PC-3 (cell line): ENCODE measurements at regions not wholly inside any gene's neighbourhood (a gene's known extent, or its start where the extent isn't known, plus 50 kb on each side); places are given as distances from the start of the nearest gene placed in this dataset.

ENCODE experiments used
- ATAC-seq: fragments of 200-7000 bp; cut with Tn5 transposase; 2 replicates; pipeline ENCODE4 v1.9.1; 2020; ENCODE audit warnings: mild to moderate bottlenecking, moderate library complexity
- BruUV-seq: library from RNA; stranded (reverse); fragments of 400-500 nt; replicated peaks from 2 replicates; lab custom pipeline; 2021; lab: Mats Ljungman, UMichigan
- CTCF ChIA-PET: fragments of 300-600 bp; sonication (Branson Sonifier 250); formaldehyde crosslinking; loops from one replicate; lab custom pipeline; 2022; ENCODE audit warnings: antibody characterized with exemption; lab: Charles Lee
- POLR2A ChIA-PET: fragments of 300-600 bp; sonication (Branson Sonifier 250); formaldehyde crosslinking; loops from one replicate; lab custom pipeline; 2022; ENCODE audit warnings: antibody characterized with exemption; ENCODE audit not compliant: unreplicated experiment; lab: Charles Lee
- DNase-seq: peaks from one replicate; pipeline ENCODE4 v3.0.0-alpha.2; 2015
- H2AFZ ChIP-seq: fragments of 300-600 bp; sonication (generic); 2 replicates; pipeline ENCODE4 v1.6.0; 2016; ENCODE audit warnings: antibody characterized with exemption, low read length
- H3F3A ChIP-seq: fragments of 300-600 bp; sonication (generic); one replicate; pipeline ENCODE4 v1.6.0; 2017; ENCODE audit warnings: antibody characterized with exemption, low read length, control low read depth, mild to moderate bottlenecking; ENCODE audit not compliant: unreplicated experiment
- H3K27ac ChIP-seq: fragments of 300-600 bp; sonication (generic); 2 replicates; pipeline ENCODE4 v1.5.1; 2016; ENCODE audit warnings: mild to moderate bottlenecking, low read length
- H3K27me3 ChIP-seq: fragments of 300-600 bp; sonication (generic); 2 replicates; pipeline ENCODE4 v1.6.1; 2016; ENCODE audit warnings: low read length, mixed read lengths
- H3K36me3 ChIP-seq: fragments of 300-600 bp; sonication (generic); 2 replicates; pipeline ENCODE4 v1.6.1; 2016; ENCODE audit warnings: low read depth, mixed run types, low read length, mixed read lengths
- H3K4me1 ChIP-seq: fragments of 300-600 bp; sonication (generic); 2 replicates; pipeline ENCODE4 v1.5.1; 2016; ENCODE audit warnings: low read length; ENCODE audit not compliant: insufficient read depth
- H3K4me2 ChIP-seq: fragments of 300-600 bp; sonication (generic); 2 replicates; pipeline ENCODE4 v1.6.0; 2016; ENCODE audit warnings: low read length
- H3K4me3 ChIP-seq: fragments of 300-600 bp; sonication (generic); 2 replicates; pipeline ENCODE4 v1.5.1; 2016; ENCODE audit warnings: mild to moderate bottlenecking, low read length, mixed read lengths
- H3K79me2 ChIP-seq: fragments of 300-600 bp; sonication (generic); 2 replicates; pipeline ENCODE4 v1.6.1; 2017; ENCODE audit warnings: low read length, mixed read lengths
- H3K9ac ChIP-seq: fragments of 300-600 bp; sonication (generic); 2 replicates; pipeline ENCODE4 v1.6.0; 2016; ENCODE audit warnings: mild to moderate bottlenecking, low read length
- H3K9me2 ChIP-seq: fragments of 300-600 bp; sonication (generic); replicated peaks from 2 replicates; pipeline ENCODE4 v1.6.1; 2016; ENCODE audit warnings: mixed run types, low read length, mixed read lengths
- H3K9me3 ChIP-seq: fragments of 300-600 bp; sonication (generic); 2 replicates; pipeline ENCODE4 v1.6.1; 2016; ENCODE audit warnings: low read length, mixed read lengths
- H4K20me1 ChIP-seq: fragments of 300-600 bp; sonication (generic); 2 replicates; pipeline ENCODE4 v1.6.1; 2016; ENCODE audit warnings: low read length, mixed read lengths
- EZH2 ChIP-seq: fragments of 300-600 bp; sonication (generic); IDR thresholded peaks from one replicate; pipeline ENCODE4 v1.6.1; 2017; ENCODE audit warnings: antibody characterized with exemption, mild to moderate bottlenecking, low read length; ENCODE audit not compliant: unreplicated experiment
- EZH2phosphoT487 ChIP-seq: fragments of 300-600 bp; sonication (generic); IDR thresholded peaks from 2 replicates; pipeline ENCODE4 v1.6.1; 2018; ENCODE audit warnings: mild to moderate bottlenecking, antibody characterized with exemption, low read length, borderline replicate concordance
- intact Hi-C: fragments of 100-400 bp; cut with micrococcal nuclease; formaldehyde crosslinking; loops from 2 replicates; pipeline ENCODE4 v1.9.0; 2023
- TF ChIP-seq, protein P1 (sequence below): fragments of 300-600 bp; sonication (generic); conservative IDR thresholded peaks from 2 replicates; pipeline ENCODE4 v1.5.1; 2017; ENCODE audit warnings: antibody characterized with exemption, low read depth, mild to moderate bottlenecking, low read length

DNA sequence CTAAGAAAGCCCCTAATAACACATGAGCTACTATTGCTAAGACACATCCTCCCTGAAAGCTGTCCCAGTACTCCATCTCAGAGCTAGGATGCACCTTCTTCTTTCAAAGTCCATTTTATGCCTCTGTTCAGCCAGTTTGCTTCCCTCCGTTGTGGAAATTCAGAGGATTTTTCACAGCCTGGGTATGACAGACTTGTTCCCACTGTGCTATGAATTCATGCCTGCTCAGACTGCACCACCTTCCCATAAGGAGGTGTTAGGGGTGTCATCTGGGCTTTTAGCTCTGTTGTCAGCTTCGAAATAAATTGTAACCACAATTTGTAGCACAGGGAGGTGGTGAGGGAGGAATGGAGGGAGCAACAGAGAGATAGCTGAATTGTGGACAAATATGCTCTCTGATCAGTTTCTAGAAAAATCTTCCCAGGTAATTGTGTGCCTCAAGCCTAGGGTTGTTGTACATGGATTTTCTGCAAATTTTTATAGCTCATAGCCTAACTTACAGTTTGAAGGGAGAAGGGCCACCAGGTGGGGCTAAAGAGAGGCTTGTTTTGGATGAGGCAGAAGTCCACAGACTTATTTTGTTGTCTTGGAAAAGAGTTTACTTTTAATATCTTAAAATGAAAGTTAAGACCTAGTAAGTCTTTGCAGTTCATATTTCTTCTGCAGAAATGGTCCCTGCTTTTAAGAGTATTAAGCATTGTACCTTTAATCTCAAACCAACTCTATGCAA, 462.0 kb downstream of the PDCD6IP start:
- H3K4me2 ChIP-seq: no peak overlapping the region
- intact Hi-C loops: loop anchor here (1.0 kb wide), 2 partner anchors 280 to 424 kb away; no protein-coding TSS in a partner anchor
- ATAC-seq: peak; percentile 76; the same call in 1 of the 2 replicates

DNA sequence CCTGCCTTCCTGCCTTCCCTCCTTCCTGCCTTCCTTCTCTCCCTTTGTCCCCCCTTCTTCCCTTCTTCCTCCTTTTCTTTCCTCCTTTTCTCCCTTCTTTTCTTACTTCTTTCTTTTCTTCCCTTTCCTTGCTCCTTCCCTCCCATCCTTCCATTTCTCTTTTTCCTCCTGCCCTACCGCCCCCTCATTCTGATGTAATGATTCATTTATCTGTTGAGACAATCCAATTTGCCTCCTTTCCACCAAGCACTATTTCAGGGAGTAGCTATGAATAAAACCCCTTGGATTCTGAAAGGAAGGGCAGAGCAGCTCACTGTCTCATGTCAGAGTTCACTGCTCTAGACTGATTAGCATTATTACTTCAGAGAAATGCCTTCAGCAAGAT, 462.6 kb downstream of the PDCD6IP start:
- POLR2A ChIA-PET: no interaction called here
- H3K27ac ChIP-seq: no peak overlapping the region
- no peak for DNase-seq

More for the DNA sequence above, 462.0 kb downstream of the PDCD6IP start:
- H4K20me1 ChIP-seq: no peaks in the 10 kb centered on the region
- H2AFZ ChIP-seq: no peak overlapping the region
- BruUV-seq: no TSS peak
- peak; percentile 62 for DNase-seq
- no peaks in the 10 kb centered on the region for H3K36me3 ChIP-seq
- TF ChIP-seq, protein P1, sequence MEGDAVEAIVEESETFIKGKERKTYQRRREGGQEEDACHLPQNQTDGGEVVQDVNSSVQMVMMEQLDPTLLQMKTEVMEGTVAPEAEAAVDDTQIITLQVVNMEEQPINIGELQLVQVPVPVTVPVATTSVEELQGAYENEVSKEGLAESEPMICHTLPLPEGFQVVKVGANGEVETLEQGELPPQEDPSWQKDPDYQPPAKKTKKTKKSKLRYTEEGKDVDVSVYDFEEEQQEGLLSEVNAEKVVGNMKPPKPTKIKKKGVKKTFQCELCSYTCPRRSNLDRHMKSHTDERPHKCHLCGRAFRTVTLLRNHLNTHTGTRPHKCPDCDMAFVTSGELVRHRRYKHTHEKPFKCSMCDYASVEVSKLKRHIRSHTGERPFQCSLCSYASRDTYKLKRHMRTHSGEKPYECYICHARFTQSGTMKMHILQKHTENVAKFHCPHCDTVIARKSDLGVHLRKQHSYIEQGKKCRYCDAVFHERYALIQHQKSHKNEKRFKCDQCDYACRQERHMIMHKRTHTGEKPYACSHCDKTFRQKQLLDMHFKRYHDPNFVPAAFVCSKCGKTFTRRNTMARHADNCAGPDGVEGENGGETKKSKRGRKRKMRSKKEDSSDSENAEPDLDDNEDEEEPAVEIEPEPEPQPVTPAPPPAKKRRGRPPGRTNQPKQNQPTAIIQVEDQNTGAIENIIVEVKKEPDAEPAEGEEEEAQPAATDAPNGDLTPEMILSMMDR: peak; percentile 74
- no peak for TF ChIP-seq EZH2phosphoT487
- no peak for TF ChIP-seq EZH2
- no peak overlapping the region for H3K4me3 ChIP-seq
- no peaks in the 10 kb centered on the region for H3K79me2 ChIP-seq
- ChIA-PET POLR2A (no interaction called here), CTCF (interaction anchor here (1.0 to 1.2 kb wide), 3 partner anchors 280 to 423 kb away, joined by 7 to 23 read pairs (median 9); no protein-coding TSS in a partner anchor)
- H3K4me1 ChIP-seq: no peaks in the 10 kb centered on the region
- H3K9ac ChIP-seq: no peak overlapping the region
- 0 out of 2 replicates have a peak, but pooled peaks cover 2% of the 10 kb centered on the region for H3K27me3 ChIP-seq
- H3K27ac ChIP-seq: no peak overlapping the region
- H3K9me3 ChIP-seq: no peaks in the 10 kb centered on the region
- no peaks in the 10 kb centered on the region for H3K9me2 ChIP-seq
- H3F3A ChIP-seq: no peaks in the 10 kb centered on the region

More for the DNA sequence above, 462.6 kb downstream of the PDCD6IP start:
- intact Hi-C loops: no loop called here
- Histone ChIP-seq H3K9me3 (no peaks in the 10 kb centered on the region), H2AFZ (no peak overlapping the region), H3K27me3 (0 out of 2 replicates have a peak, but pooled peaks cover 5% of the 10 kb centered on the region), H3K79me2 (no peaks in the 10 kb centered on the region), H3K4me2 (no peak overlapping the region), H3F3A (no peaks in the 10 kb centered on the region), H3K4me1 (no peaks in the 10 kb centered on the region), H4K20me1 (no peaks in the 10 kb centered on the region), H3K4me3 (no peak overlapping the region), H3K9me2 (no peaks in the 10 kb centered on the region), H3K9ac (no peak overlapping the region), H3K36me3 (no peaks in the 10 kb centered on the region)
- no peak for ATAC-seq
- CTCF ChIA-PET: interaction anchor here (1.0 to 1.2 kb wide), 3 partner anchors 281 to 423 kb away, joined by 7 to 23 read pairs (median 9); no protein-coding TSS in a partner anchor
- TF ChIP-seq EZH2 (no peak), EZH2phosphoT487 (no peak)
- TF ChIP-seq, protein P1: no peak
- BruUV-seq: no TSS peak
